Epithelial cell of esophagus (primary cell): ENCODE measurements at regions not wholly inside any gene's neighbourhood (a gene's known extent, or its start where the extent isn't known, plus 50 kb on each side); places are given as distances from the start of the nearest gene placed in this dataset.

Experiments used
- DNase-seq: peaks from one replicate; pipeline ENCODE4 v3.0.0; 2010; ENCODE audit warnings: low read depth
- H3K4me3 ChIP-seq: 2 replicates; pipeline ENCODE4 v1.5.1; 2011; ENCODE audit warnings: mild to moderate bottlenecking, low read length, control low read depth
- CTCF ChIP-seq: IDR thresholded peaks from 2 replicates; pipeline ENCODE4 v1.5.1; 2011; ENCODE audit warnings: low read depth, mild to moderate bottlenecking, low read length, control low read depth, inconsistent platforms; ENCODE audit not compliant: insufficient read depth; ENCODE audit errors: missing control alignments

- no peak for DNase-seq
- no peak overlapping the region for H3K4me3 ChIP-seq
- TF ChIP-seq CTCF = no peak
Observed at GRCh38 chr16:85364323-85365040, 248.6 kb upstream of the GSE1 start.

DNA sequence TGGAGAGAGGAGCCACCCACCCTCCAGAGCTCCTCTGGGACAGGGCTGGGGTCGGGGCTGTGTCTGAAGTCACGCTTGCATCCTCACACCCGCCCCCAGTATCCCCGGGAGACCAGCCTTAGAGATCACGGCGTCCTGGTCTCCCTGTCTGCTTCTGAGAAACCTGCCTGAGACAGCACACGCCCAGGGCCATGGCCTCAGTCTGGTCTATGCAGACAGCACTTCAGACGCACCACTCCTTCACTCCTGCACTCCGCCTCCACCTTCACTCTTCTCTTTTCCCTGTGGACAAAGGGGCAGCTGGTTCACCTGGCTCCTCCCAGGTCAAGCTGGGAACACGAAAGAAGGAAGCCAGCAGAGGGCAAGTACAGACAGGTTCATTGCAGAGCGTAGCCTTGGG is 248.0 kb upstream of the GSE1 start:
- H3K4me3 ChIP-seq = no peak overlapping the region
- no peak for TF ChIP-seq CTCF
- peak; percentile 30 for DNase-seq

GRCh38 chr16:85366031-85366763 is 246.9 kb upstream of the GSE1 start:
- TF ChIP-seq CTCF = no peak
- no peak overlapping the region for H3K4me3 ChIP-seq
- peak; percentile 49 for DNase-seq

DNA sequence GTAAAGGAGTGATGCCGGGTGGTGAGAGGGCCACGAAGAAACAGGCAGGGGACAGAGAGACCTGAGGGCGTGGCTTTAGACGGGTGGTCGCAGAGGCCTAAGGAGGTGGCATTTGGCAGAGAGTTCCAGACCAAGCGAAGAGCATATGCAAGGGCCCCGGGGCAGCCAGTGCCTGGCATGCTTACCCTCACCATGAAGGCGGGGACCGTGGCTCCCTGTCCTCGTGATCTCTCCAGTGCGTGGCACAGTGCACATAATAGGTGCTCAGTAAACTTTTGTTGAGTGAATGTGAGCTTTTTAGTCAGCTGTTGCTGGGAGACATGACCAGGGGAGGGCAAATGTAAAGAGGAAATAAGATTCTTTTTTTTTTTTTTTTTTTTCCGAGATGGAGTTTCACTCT is 245.6 kb upstream of the GSE1 start:
- H3K4me3 ChIP-seq = no peak overlapping the region
- TF ChIP-seq CTCF = no peak
- DNase-seq = no peak

- no peak for TF ChIP-seq CTCF
- no peak for DNase-seq
Observed at GRCh38 chr16:85369060-85369459, 244.1 kb upstream of the GSE1 start.

DNA sequence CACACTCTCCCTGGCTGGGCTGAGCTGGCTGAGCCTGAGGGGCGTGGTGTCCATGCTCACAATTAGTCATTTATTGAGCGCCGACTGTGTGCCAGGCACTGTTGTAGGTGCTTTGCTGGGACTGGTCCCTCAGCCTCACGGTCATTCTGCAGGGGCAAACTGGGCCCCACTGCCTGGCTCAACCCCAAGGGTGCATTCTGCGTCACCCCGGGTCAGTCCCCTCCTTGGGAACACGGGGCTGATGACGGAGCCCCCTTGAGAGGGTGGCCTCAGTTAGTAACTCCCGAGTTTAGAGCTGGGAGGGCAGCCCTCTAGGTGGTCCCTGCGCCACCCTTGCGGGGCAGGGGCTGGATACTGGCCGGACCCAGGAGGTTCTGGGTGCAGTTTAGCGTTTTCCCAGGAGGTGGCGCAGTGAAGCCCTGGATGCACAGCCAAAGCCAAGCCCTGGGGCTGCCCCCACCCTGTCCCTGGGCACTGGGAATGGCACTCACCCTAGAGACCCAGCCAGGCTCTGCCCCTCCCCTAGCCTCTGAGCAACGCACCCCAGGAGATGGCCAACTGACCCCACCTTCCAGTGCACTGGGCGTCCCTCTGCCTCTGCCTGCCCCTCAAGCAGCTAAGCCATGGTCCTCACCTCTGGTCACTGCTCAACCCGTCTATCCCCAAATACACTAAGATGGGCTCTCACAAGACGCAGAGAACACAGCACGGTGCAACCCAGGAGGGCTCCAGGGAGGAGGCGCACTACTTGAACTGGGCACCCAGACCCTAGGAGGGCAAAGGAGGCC is 243.2 kb upstream of the GSE1 start:
- DNase-seq = peak; percentile 33
- peak; percentile 79 for TF ChIP-seq CTCF
- H3K4me3 ChIP-seq = no peak overlapping the region

More at GRCh38 chr16:85369060-85369459, 244.1 kb upstream of the GSE1 start:
- no peak overlapping the region for H3K4me3 ChIP-seq
